GM21737 (cell line): ENCODE measurements at regions not wholly inside any gene's neighbourhood (a gene's known extent, or its start where the extent isn't known, plus 50 kb on each side); places are given as distances from the start of the nearest gene placed in this dataset.
"Not testable (repeated sequence)": the region's sequence is repeated elsewhere in the genome, so short reads cannot be mapped to it uniquely, and the experiment has no call there.

Source experiments
- ATAC-seq: cut with Tn5 transposase; IDR thresholded peaks from one replicate; pipeline ENCODE4 v1.9.1; 2021; ENCODE audit warnings: mild to moderate bottlenecking, moderate library complexity; ENCODE audit not compliant: unreplicated experiment

DNA sequence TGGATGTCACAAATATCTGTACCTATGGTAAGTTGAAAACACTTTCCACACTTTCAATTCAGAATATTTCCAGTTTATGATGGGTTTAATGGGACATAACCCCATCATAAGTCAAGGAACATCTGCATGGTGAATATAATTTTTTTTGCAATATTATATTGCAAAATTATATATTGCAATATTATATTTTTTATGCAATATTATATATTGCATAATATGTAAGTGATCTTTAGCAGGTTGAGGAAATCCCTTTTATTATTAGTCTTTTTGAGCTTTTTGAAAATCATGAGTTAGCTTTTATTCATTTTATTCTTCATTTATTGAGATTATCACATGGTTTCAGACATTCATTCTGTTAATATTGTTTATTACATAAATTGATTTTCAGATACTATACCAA lies 342.2 kb upstream of the GALNT5 start:
- ATAC-seq, result no peak

DNA sequence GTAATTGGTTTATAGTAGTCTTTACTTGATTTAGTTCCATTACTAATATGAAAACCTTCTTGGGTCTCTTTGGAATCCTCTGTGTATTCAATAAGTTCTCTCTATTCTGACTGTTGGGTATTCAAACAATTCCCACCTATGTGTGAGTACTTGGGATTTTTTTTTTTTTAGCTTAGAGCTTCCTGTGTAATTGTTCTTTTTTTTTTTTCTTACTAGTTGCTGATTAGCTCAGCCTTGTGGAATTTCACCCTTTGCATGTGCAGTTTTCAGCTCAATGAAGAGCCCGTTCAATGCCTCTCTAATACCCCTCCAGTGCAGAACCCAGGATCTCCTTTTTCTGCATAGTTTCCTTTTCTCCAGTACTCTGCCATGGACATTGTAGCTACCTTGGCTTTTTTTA lies 339.1 kb upstream of the GALNT5 start:
- no peak for ATAC-seq

DNA sequence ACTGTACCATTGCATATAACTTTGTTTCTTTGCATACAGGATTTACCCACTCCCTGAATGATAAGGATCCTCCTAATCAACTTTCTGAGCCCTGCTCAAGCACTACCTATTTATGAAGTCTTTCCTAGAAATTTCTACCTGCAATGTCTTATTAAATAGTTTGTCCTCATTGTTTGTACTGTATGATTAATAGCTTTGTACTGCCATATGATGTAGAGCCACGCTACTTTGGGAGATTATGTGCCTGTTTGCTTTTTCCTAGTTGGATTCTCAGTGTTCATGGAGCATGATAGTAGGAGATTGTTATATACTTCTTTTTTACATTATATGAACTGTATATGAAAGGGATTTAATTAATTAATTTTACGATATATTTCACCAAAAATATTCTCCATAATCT lies 327.1 kb upstream of the GALNT5 start:
- ATAC-seq, result no peak

DNA sequence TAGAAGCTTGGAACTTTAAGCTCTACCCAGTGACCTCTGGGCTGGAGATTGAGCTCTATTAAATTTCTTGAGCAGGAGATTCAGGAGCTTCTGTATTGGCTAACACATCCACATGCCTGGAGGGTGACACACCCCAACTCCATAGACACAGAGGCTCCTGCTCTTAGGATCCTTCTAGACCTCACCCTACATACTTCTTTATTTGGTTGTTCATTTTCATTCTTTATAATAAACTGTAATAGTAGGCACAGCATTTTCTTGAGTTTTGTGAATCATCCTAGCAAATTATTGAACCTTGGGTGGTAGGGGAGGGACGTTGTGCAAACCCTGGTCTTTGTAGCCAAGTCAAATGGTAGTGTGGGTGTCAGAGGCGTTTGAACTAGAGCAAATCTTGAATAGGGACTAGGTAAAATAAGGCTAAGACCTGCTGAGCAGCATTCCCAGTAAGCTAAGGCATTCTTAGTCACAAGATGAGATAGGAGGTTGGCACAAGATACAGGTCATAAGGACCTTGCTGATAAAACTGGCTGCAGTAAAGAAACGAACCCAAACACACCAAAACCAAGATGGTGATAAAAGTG lies 323.8 kb upstream of the GALNT5 start:
- ATAC-seq, result no peak

DNA sequence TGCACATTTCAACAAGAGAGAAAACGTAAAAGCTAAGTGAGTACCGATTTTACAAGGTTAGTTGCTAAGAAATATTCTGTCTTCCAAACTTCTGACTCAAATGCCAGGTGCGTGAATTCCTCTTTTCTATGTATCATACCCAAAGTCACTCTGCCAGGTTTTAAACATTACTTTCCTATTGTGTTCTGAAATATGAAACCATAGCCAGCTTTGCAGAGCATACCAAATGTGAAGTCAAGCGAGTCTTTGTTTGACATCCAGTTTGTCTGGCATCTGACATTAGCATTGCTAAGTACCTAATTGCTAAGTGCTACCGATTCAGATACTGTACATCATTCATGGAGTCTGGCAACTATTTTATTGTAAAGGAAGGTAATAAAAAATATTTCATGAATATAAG lies 321.9 kb upstream of the GALNT5 start:
- no peak for ATAC-seq

DNA sequence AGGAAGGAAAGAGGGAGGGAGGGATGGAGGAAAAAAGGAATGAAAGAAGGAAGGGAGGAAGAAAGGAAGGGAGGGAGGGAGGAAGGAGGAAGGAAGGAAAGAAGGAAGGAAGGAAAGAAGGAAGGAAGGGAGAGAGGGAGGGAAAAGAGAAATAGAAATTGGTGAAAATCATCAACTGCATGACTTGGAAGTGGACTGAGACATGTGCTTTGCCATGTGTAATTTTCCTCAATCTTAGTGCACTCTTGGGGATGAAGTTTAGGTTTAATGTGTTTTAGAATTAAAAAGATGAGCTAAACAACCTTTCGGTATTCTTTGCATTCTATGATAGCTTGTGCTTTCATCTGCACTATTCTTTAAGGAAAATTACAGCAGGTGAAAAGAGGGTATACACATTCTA lies 320.1 kb upstream of the GALNT5 start:
- ATAC-seq, result no peak

DNA sequence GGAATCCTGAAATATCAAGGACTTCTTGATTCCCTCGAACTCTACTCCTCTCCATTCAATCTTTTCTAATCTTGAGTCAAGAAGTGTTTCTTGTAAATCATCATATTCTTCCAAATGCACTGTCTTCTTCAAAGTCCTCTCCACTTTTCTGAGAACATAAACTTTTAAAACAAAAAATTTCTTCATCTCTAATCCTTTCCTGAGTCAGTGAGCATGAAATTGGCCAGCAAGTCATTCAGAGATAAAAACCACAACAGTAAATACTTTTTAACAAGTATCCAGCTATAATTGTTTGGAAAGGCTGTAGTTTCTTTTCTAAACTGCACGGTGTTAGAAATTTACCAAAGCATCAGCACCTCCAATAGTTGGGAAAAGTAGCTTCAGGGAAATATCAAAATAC lies 312.6 kb upstream of the GALNT5 start:
- no peak for ATAC-seq

DNA sequence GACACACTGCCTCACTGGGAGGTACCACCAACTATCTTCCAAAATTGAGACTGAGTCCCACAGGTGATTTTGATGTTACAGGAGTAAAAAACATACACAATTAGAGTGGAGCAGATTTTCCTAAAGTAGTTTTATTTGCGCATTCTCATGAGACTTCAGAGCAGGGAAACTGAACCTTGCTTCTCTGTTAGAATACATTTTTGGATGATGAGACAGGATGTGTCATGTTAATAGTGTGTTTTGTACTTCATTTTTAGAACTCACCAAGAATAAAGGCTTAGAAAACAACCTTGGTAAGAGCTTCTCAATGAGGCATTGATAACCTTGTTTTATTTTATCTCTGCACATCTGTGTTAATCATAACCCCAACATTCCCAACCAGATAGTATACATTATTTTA lies 310.2 kb upstream of the GALNT5 start:
- no peak for ATAC-seq

DNA sequence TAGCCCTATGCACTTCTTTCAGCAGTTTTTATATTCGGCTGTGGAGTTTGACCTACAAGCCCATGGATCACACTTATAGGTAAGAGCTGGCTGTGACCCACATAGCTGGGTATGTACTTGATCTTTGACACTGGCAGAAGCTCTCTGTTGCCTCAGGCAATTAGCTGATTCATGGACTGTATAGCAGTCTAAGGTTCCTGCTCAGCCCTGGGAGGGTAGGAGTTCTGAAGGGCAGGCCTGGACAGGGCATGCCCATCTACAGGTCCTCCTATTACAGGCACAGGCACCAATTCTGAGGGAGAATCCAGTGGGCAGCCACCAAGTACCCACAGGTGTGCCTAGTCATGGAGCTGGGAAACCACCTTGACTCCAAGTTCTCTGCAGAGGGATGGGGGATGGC lies 301.8 kb upstream of the GALNT5 start:
- ATAC-seq, result no peak

DNA sequence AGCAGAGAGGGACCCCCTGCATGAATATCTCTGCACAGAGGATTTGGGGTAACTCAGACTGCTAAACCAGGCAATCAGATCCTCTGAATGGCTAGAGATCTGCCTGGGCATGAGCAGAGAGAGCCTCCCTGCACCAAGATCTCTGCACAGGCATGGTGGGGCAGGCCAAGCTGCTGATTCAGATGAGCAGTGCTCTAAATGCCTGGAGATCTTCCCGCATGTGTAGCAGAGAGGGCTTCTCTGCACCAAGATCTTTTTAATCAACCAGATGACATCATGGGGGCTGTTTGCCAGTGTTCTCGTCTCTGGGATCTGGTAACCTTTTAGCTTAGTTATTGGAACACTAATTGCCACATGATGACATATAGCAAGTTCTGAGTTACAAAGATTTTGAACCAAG lies 301.3 kb upstream of the GALNT5 start:
- ATAC-seq, result no peak

DNA sequence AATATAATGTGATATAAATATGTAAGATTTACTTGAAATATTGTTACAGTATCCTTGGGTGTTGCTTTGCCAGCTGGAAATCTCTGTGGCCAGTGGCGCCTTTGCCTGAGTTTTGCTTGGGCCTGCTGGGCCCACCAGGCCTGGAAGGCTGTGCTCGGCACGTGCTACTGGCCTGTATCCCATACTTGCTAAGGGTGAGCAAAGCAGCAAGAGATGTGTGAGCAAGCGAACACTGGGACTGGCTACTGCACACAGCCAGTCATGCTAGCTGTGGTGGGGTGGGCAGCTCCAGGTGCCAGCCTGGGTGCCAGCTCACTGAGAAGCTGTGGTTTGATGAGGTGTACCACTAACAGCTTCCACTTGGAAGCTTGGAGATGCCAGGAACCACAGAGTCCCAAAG lies 299.1 kb upstream of the GALNT5 start:
- no peak for ATAC-seq

DNA sequence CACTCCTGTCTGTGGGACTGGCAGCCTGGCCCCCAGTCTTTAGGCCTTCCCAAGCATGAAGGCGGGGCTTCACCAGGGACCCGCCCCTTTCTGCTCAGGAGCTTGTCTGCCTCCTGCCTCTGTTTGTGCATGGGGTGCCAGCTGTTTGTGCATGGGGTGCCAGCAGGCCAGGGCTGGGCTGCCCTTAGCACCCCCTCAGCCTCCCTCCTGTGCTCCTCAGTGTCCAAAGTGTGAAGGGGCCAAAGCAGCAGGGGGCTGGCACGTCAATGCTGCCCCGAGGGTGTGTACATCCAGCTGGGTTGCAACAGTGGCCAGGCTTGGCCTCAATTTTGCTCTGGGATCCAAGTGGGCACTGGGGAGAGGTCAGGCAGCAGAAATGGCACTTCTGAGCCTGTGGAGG lies 298.0 kb upstream of the GALNT5 start:
- ATAC-seq, result no peak

DNA sequence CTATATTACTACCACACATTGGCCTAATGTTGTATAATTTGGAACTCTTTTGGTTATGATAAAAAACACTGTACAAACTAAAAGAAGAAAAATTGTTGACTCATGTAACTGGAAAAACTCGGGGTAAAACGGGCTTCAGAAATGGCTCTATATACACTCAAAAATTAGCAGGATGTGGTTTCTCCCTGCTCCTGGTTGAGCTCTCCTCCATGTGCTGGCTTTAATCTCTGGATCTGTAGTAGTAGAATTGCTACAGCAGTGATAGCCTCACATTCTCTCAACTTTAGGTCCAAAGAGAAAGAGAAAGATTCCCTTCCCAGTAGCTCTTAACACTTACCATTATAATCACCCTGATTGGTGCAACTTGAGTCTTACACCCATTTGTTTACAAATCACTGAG lies 274.9 kb upstream of the GALNT5 start:
- no peak for ATAC-seq

DNA sequence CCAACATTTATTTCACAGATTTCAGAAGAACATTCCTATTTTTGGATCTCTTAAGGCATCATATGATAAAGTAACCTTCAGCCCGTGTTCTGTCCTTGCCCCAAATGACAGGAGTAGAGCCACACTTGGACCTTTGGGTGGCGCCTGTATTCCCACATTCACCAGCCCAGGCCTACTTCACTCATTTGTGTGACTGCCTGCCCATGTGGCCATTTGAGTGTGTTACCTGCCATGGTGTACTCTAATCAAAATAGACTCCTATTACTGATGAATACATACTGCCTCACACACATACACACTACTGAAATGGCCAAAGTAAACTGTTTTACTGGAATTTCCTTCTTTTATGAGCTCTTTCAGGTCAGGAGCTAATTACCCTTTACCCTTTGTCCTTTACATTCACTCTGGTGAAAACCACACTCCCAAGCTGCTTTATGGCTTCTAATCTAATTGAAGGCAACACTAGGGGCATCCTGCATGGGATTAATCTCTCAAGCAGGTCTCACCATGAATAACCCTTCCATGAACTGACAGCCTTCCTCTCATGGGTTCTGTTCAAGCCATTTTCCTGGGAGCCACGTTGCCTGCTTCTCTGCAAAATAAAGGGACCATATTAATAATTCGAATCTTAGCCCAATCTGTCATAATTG lies 271.0 kb upstream of the GALNT5 start:
- ATAC-seq, result no peak

DNA sequence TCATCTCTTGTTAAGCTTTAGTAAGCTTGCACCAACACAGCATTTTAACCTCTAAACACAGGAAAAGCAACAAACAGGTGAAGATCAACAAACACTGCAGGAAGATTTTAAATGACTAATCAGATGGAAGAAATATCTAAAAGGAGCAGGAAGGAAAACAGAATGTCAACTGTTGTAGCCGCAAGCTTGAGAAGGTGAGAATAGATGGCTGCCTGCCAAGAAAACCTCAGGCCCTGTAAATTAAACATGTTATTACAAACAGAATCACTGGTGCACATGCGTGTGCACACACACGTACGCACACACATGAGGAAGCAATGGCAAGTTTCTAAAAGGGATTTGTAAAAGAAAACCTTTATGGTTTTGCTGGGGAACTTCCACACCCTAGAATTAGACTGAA lies 257.8 kb upstream of the GALNT5 start:
- no peak for ATAC-seq

DNA sequence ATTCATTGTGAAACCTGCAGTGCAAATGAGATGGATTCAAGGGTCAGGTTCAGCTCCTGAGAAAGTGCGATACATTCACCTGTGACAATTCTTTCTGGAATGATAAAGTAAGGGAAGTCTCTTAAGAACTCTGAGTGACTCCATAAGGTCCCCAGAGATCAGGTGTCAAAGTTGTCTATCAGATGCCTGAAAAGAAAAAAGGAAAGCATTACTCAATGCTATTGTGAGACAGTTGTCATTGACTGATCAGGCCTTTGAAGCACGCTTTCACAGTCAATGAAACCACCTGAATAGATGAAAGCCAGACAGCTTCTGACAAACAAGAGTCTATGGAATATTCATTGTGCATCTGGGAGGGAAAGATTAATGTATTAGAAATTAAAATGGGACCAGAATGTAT lies 252.7 kb upstream of the GALNT5 start:
- ATAC-seq, result no peak

DNA sequence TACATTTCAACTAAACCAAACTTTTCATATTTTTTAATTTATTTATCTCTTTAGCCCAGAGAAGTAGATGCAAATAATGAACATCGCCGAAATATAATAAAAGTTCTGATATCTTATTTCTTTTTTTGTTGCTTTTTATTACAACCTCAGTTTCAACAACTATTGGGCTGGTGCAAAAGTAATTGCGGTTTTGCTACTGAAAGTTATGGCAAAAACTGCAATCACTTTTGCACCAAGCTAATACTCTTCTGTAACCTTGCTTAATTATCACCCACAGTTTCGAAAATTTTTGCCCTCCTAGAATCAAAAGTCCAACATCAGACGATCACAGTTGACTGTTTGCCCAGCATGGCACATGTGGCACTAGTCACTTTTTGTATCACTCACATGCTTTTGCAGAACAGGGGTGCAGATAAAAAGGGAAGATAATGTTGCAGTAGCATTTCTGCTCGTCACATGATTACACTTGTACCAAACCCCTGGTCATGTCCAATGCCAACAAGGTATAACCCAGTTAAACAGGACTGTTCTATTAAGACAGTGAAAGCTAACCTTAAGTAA lies 242.4 kb upstream of the GALNT5 start:
- no peak for ATAC-seq

DNA sequence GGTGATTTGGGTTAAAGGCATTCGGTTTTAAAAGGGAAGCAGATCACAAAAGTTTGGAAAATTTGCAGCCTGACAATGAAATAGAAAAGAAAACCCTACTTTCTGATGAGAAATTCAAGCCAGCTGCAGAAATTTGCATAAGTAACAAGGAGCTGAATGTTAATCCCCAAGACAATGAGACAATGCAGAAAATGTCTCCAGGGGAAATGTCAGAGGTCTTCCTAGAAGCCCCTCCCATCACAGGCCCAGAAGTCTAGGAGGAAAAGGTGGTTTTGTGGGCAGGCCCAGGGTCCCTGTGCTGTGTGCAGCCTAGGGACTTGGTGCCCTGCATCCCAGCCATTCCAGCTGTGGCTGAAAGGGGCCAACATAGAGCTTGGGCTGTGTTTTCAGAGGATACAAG lies 234.2 kb upstream of the GALNT5 start:
- ATAC-seq, result not testable (repeated sequence)

DNA sequence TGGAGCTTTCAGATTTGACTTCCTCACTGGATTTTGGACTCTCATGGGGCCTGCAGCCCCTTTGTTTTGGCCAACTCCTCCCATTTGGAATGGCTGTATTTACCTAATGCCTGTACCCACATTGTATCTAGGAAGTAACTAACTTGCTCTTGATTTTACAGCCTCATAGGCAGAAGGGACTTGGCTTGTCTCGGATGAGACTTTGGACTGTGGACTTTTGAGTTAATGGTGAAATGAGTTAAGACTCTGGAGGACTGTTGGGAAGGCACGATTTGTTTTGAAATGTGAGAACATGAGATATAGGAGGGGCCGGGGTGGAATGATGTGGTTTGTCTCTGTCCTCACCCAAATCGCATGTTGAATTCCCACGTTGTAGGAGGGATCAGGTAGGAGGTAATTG lies 233.4 kb upstream of the GALNT5 start:
- ATAC-seq, result no peak

DNA sequence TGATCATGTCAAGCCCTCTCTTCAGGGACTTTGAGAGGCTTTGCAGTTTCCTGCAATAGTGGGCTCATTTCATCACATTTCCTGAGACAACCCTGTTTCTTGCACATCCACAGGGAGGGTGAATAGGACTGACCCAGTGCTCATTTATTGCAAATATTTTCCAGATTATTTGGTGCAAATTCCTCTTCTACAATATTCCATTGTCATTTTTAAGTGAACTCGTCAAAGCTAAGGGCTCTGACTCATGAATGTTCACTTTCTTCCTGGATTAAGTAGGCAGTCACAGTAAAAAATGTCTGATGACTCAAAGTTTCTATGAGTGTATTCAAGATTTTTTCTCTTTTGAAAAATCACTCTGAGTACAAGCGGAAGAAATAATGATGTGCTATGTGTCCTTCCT lies 225.5 kb upstream of the GALNT5 start:
- ATAC-seq, result no peak

DNA sequence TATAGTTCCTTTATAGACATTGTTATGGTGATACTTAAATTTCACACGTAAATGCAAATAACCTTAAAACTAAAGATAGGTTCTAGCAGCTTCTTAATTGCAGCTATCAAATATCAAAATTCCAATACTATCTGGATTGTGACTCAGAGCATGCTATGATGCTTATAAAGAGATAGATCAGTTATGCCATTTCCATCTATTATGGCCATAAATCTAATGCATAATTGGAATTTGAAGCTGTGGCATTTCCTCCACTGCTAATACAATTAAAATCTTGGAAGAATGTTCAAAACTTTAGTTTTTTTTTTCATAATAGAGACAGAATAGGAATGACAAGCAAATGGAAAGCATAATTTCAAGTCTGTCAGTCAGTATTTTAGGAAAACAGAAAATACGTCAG lies 220.8 kb upstream of the GALNT5 start:
- ATAC-seq, result no peak

DNA sequence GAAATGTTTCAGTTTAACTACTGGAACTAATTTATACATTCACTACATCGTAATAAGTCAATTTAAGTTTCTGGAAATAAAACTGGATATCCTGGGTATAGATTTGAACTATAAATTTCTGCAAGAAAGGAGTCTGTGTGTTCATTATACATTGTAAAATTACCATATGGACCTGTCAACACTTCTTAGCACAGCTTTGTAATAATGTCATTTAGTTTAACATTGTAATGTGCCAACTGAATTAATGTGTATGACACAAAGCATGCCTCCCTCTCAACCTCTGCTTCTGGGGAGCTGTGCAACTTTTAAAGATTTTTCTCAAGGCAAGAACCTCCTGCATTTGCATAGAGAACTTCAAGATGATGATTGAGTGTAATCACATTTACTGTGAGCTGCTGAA lies 213.7 kb upstream of the GALNT5 start:
- ATAC-seq, result no peak

DNA sequence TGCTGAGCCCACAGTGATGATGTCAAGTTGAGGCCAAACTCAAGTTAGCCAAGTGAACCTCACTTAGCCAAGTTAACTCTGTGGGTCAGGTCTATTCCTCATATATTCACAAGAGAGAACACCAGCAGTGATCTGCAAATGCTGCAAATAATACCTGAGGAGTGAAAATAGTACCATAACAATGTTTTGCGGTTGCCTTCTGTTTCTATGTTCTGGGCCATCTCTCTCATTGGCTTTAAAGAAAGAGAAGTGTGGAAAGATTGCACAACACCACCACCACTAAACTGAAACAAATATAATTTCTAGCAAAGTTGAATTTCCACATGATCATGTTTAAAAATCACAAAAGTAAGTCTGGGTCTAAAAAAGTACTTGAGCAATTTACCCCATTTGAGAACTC lies 211.1 kb upstream of the GALNT5 start:
- ATAC-seq, result no peak
